GM18517 (cell line): ENCODE measurements at regions not wholly inside any gene's neighbourhood (a gene's known extent, or its start where the extent isn't known, plus 50 kb on each side); places are given as distances from the start of the nearest gene placed in this dataset.
"Not testable (repeated sequence)": the region's sequence is repeated elsewhere in the genome, so short reads cannot be mapped to it uniquely, and the experiment has no call there.

Experiments used
- ATAC-seq: cut with Tn5 transposase; IDR thresholded peaks from one replicate; pipeline ENCODE4 v1.9.1; 2021; ENCODE audit warnings: mild to moderate bottlenecking, moderate library complexity; ENCODE audit not compliant: unreplicated experiment

GRCh38 chr12:72839696-72840095 lies 567.5 kb downstream of the TRHDE start:
- ATAC-seq = no peak

- ATAC-seq = no peak
Measured at GRCh38 chr12:72863671-72864070, 591.5 kb downstream of the TRHDE start.

- no peak for ATAC-seq
Measured at GRCh38 chr12:72865921-72866320, 593.8 kb downstream of the TRHDE start.

GRCh38 chr12:72869024-72869423 lies 596.9 kb downstream of the TRHDE start:
- no peak for ATAC-seq

- no peak for ATAC-seq
Measured at GRCh38 chr12:72872238-72872887, 600.2 kb downstream of the TRHDE start.

GRCh38 chr12:72872996-72873395 lies 600.8 kb downstream of the TRHDE start:
- ATAC-seq = no peak

GRCh38 chr12:72876092-72876491 lies 603.9 kb downstream of the TRHDE start:
- ATAC-seq = no peak

- no peak for ATAC-seq
Measured at GRCh38 chr12:72888693-72889092, 616.5 kb downstream of the TRHDE start.

- no peak for ATAC-seq
Measured at GRCh38 chr12:72889791-72890190, 617.6 kb downstream of the TRHDE start.

- no peak for ATAC-seq
Measured at GRCh38 chr12:72901685-72902084, 629.5 kb downstream of the TRHDE start.

GRCh38 chr12:72925716-72926115 lies 653.5 kb downstream of the TRHDE start:
- ATAC-seq = no peak

- ATAC-seq = not testable (repeated sequence)
Measured at GRCh38 chr12:72931838-72932237, 659.7 kb downstream of the TRHDE start.

GRCh38 chr12:72937486-72937885 lies 665.3 kb downstream of the TRHDE start:
- ATAC-seq = no peak

GRCh38 chr12:72957454-72957853 lies 685.3 kb downstream of the TRHDE start:
- no peak for ATAC-seq

GRCh38 chr12:72966684-72967083 lies 694.5 kb downstream of the TRHDE start:
- no peak for ATAC-seq

- no peak for ATAC-seq
Measured at GRCh38 chr12:72974954-72975555, 702.9 kb downstream of the TRHDE start.

GRCh38 chr12:72978999-72979398 lies 706.8 kb downstream of the TRHDE start:
- ATAC-seq = no peak

- no peak for ATAC-seq
Measured at GRCh38 chr12:72982356-72982755, 710.2 kb downstream of the TRHDE start.

GRCh38 chr12:72986963-72987362 lies 714.8 kb downstream of the TRHDE start:
- no peak for ATAC-seq

- ATAC-seq = no peak
Measured at GRCh38 chr12:72989458-72989947, 717.3 kb downstream of the TRHDE start.

GRCh38 chr12:72995029-72995428 lies 722.9 kb downstream of the TRHDE start:
- ATAC-seq = not testable (repeated sequence)

- no peak for ATAC-seq
Measured at GRCh38 chr12:72995616-72996015, 723.4 kb downstream of the TRHDE start.

GRCh38 chr12:73001806-73002205 lies 729.6 kb downstream of the TRHDE start:
- ATAC-seq = not testable (repeated sequence)
